Peyer's patch (tissue), 4 donors: ENCODE measurements at regions not wholly inside any gene's neighbourhood (a gene's known extent, or its start where the extent isn't known, plus 50 kb on each side); places are given as distances from the start of the nearest gene placed in this dataset.

Source experiments
- POLR2A ChIP-seq, 2 donors: fragments of 450-650 bp; IDR thresholded peaks; one replicate each; pipeline ENCODE4 v1.5.1; 2017; ENCODE audit warnings: antibody characterized with exemption in 2 of 2, mild to moderate bottlenecking in 2 of 2, moderate library complexity in 2 of 2
- TF ChIP-seq, protein P1 (sequence below), 6 experiments: fragments of 450-650 bp in 4 of 6; fragments of 200-600 bp in 2 of 6; sonication (generic) in 1 of 6; IDR thresholded peaks; one replicate each; pipeline ENCODE4 v1.5.1; 2017 to 2019; ENCODE audit warnings: antibody characterized with exemption in 6 of 6, mild to moderate bottlenecking in 3 of 6, moderate library complexity in 1 of 6

DNA sequence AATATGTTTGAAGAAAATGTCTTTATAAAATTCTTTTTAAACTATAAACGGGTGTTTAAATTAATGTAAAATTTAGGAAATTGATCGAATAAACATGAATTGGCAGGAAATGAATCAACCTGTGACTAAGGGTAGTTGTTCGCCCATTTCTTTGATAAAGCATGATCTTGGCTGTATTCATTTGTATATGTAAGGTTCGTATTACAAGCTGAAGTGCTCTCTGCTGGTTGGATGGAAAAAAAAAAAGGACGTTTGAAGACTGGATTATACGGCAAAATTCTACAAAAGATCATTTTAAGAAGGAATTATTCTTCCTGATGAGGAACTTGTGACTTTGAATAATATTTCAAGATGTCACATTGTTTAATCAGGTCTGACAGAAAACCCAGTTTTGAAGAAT, 185.4 kb upstream of the ANK3 start:
- TF ChIP-seq, protein P1, sequence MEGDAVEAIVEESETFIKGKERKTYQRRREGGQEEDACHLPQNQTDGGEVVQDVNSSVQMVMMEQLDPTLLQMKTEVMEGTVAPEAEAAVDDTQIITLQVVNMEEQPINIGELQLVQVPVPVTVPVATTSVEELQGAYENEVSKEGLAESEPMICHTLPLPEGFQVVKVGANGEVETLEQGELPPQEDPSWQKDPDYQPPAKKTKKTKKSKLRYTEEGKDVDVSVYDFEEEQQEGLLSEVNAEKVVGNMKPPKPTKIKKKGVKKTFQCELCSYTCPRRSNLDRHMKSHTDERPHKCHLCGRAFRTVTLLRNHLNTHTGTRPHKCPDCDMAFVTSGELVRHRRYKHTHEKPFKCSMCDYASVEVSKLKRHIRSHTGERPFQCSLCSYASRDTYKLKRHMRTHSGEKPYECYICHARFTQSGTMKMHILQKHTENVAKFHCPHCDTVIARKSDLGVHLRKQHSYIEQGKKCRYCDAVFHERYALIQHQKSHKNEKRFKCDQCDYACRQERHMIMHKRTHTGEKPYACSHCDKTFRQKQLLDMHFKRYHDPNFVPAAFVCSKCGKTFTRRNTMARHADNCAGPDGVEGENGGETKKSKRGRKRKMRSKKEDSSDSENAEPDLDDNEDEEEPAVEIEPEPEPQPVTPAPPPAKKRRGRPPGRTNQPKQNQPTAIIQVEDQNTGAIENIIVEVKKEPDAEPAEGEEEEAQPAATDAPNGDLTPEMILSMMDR (IDR thresholded peaks at IDR 0.05) = no peak
- TF ChIP-seq POLR2A (IDR thresholded peaks at IDR 0.05) = no peak
